ENCODE measurements at regions not wholly inside any gene's neighbourhood (a gene's known extent, or its start where the extent isn't known, plus 50 kb on each side); places are given as distances from the start of the nearest gene placed in this dataset.

DNA sequence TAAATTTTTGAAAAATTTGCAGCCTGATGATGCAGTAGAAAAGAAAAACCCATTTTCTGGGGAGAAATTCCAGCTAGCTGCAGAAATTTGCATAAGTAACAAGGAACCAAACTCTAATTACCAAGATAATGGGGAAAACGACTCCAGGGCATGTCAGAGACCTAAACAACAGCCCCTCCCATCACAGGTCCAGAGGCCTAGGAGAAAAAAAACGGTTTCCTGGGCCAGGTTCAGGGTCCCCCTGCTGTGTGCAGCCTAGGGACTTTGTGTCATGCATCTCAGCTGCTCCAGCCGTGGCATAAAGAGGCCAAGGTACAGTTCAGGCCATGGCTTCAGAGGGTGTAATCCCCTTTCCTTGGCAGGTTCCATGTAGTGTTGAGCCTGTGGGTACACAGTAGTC lies 733.7 kb upstream of the CT83 start:
- H4K8ac ChIP-seq (ENCODE audit: extremely low read depth, insufficient read depth, low read length): no peak overlapping the region
- no peak for TF ChIP-seq POLR2AphosphoS5 (IDR thresholded peaks at IDR 0.05; ENCODE audit: low read depth, low read length)
- TF ChIP-seq NANOG (IDR thresholded peaks at IDR 0.05; ENCODE audit: insufficient read depth, low read depth, low read length, poor library complexity, severe bottlenecking): no peak
- no peak for TF ChIP-seq JUN (IDR thresholded peaks at IDR 0.05; ENCODE audit: low read depth, low read length)
- no peak for TF ChIP-seq RAD21 (IDR thresholded peaks at IDR 0.05 in 1 of 2, conservative IDR thresholded peaks at IDR 0.05 in 1 of 2; ENCODE audit: low read depth in 2 of 2, low read length in 2 of 2)
- TF ChIP-seq RNF2 (IDR thresholded peaks at IDR 0.05; ENCODE audit: borderline replicate concordance, low read depth, low read length, missing control alignments, poor library complexity, severe bottlenecking): no peak
- TF ChIP-seq MAFK (IDR thresholded peaks at IDR 0.05; ENCODE audit: low read depth, low read length): no peak
- TF ChIP-seq, protein P1, sequence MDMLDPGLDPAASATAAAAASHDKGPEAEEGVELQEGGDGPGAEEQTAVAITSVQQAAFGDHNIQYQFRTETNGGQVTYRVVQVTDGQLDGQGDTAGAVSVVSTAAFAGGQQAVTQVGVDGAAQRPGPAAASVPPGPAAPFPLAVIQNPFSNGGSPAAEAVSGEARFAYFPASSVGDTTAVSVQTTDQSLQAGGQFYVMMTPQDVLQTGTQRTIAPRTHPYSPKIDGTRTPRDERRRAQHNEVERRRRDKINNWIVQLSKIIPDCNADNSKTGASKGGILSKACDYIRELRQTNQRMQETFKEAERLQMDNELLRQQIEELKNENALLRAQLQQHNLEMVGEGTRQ (IDR thresholded peaks at IDR 0.05; ENCODE audit: low read length): no peak
- TF ChIP-seq SP1 (IDR thresholded peaks at IDR 0.05; ENCODE audit: low read depth, low read length): no peak
- no peak for TF ChIP-seq TAF1 (IDR thresholded peaks at IDR 0.05; ENCODE audit: low read depth, low read length)
- TF ChIP-seq ZNF274 (IDR thresholded peaks at IDR 0.05; ENCODE audit: borderline replicate concordance, extremely low read depth, low read length): no peak
- no peak for TF ChIP-seq BACH1 (IDR thresholded peaks at IDR 0.05; ENCODE audit: low read length)
- no peak for TF ChIP-seq RBBP5 (IDR thresholded peaks at IDR 0.05; ENCODE audit: borderline replicate concordance, low read depth, low read length)
- no peak for TF ChIP-seq HDAC2 (IDR thresholded peaks at IDR 0.05; ENCODE audit: borderline replicate concordance in 1 of 2, low read depth in 2 of 2, low read length in 2 of 2)
- TF ChIP-seq JUND (IDR thresholded peaks at IDR 0.05; ENCODE audit: low read length): no peak

More for the DNA sequence above, 733.7 kb upstream of the CT83 start:
- Histone ChIP-seq H3K23ac (ENCODE audit: insufficient read length) (no peak overlapping the region), H2AK5ac (ENCODE audit: low read depth, low read length) (no peak overlapping the region), H2BK15ac (ENCODE audit: low read length) (no peak overlapping the region), H3K23me2 (ENCODE audit: low read depth, low read length) (no peaks in the 10 kb centered on the region), H4K5ac (ENCODE audit: insufficient read length, low read depth, low read length) (no peak overlapping the region), H2BK5ac (ENCODE audit: low read depth, low read length) (no peak overlapping the region; the same call in 1 of the 2 replicates), H3K36me3 (ENCODE audit: control insufficient read depth in 2 of 4, insufficient read depth in 4 of 4, low read length in 3 of 4) (no peaks in the 10 kb centered on the region), H3K27me3 (replicated peaks in 1 of 4; ENCODE audit: control insufficient read depth in 3 of 4, extremely low read depth in 1 of 4, insufficient read depth in 3 of 4, low read length in 3 of 4) (no peaks in the 10 kb centered on the region), H3K9me3 (ENCODE audit: insufficient read depth in 2 of 2, low read depth in 1 of 2, low read length in 1 of 2) (no peaks in the 10 kb centered on the region), H3K79me1 (ENCODE audit: low read depth, low read length) (no peaks in the 10 kb centered on the region), H3K18ac (ENCODE audit: extremely low read depth, low read length) (no peak overlapping the region), H2BK20ac (ENCODE audit: low read length) (no peak overlapping the region), H3K79me2 (ENCODE audit: control insufficient read depth in 1 of 2, insufficient read depth in 2 of 2, low read length in 2 of 2) (no peaks in the 10 kb centered on the region), H3K4me2 (ENCODE audit: insufficient read depth in 1 of 2, low read depth in 2 of 2, low read length in 2 of 2) (no peak overlapping the region), H3K56ac (replicated peaks; ENCODE audit: insufficient read length, low read depth, low read length) (no peak overlapping the region), H4K91ac (replicated peaks; ENCODE audit: insufficient read length, low read length) (no peak overlapping the region), H2BK12ac (ENCODE audit: low read depth, low read length) (no peak overlapping the region), H3K27ac (ENCODE audit: low read depth, low read length) (no peak overlapping the region), H2AFZ (ENCODE audit: low read length) (no peak overlapping the region), H2BK120ac (replicated peaks; ENCODE audit: low read depth, low read length) (no peak overlapping the region), H3K4me3 (ENCODE audit: extremely low read depth in 1 of 4, insufficient read depth in 2 of 4, low read depth in 3 of 4, low read length in 4 of 4) (no peak overlapping the region), H3K14ac (ENCODE audit: insufficient read length) (no peak overlapping the region), H3K4ac (replicated peaks; ENCODE audit: insufficient read length, low read depth, low read length) (no peak overlapping the region), H4K20me1 (replicated peaks in 1 of 2; ENCODE audit: control insufficient read depth in 1 of 2, insufficient read depth in 2 of 2, low read length in 2 of 2) (no peaks in the 10 kb centered on the region), H3K4me1 (replicated peaks in 1 of 4; ENCODE audit: control insufficient read depth in 3 of 4, insufficient read depth in 4 of 4, low read length in 3 of 4) (no peaks in the 10 kb centered on the region), H3K9ac (replicated peaks in 1 of 4; ENCODE audit: extremely low read depth in 1 of 4, low read depth in 3 of 4, low read length in 3 of 4) (no peak overlapping the region)
- DNase-seq (ENCODE audit: low read depth in 1 of 2, low spot score in 2 of 2) (peak; percentile 7 to 39), FAIRE-seq (peak; percentile 86)
- CTCF ChIA-PET (ENCODE audit: partially characterized antibody): no interaction called here
- POLR2A ChIA-PET (ENCODE audit: partially characterized antibody): no interaction called here
- 50% methylated on average over 3 of the region's 3 CpGs; no CpG with 5 or more reads in 1 of the 2 experiments for WGBS, 2 experiments (ENCODE audit: extremely low coverage in 1 of 2, insufficient coverage in 1 of 2, insufficient read length in 1 of 2, insufficient replicate concordance in 2 of 2, low coverage in 1 of 2, low lambda C conversion rate in 2 of 2, missing lambda C conversion rate in 1 of 2)

All from H1 (cell line).